K562 (cell line): ENCODE measurements at regions not wholly inside any gene's neighbourhood (a gene's known extent, or its start where the extent isn't known, plus 50 kb on each side); places are given as distances from the start of the nearest gene placed in this dataset.

ENCODE experiments used
- ZNF217 ChIP-seq: sonication (generic); formaldehyde crosslinking; IDR thresholded peaks from 2 replicates; pipeline ENCODE4 v1.8.0; 2022; ENCODE audit warnings: mild to moderate bottlenecking, missing genetic modification reagents
- ZNF407 ChIP-seq: fragments of 450-650 bp; IDR thresholded peaks from 2 replicates; pipeline ENCODE4 v1.6.1; 2016; ENCODE audit warnings: low read depth
- TF ChIP-seq, protein P1 (sequence below): sonication (generic); formaldehyde crosslinking; IDR thresholded peaks from 2 replicates; pipeline ENCODE4 v1.8.1; 2023; ENCODE audit warnings: mild to moderate bottlenecking, missing genetic modification reagents

DNA sequence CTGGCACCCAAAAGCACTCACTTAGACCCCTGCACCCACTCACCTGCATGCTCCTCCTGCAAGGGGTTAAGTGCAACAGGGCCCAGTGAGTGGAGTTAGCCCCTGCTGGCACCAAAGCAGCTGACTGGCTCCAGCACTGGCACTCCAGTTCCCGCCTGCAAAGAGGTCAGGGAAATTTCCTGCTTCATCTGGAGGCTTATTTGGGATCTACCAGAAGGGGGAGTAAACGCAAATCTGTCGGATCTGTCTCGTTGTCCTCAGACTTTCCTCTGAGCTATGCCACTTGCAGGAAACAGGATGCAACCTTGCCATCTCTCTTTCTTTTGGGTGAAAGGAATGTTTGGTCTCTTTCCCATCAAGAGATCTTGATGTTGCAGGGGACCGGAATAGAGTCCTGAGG, 435.6 kb downstream of the PCDH10 start (continued):
- TF ChIP-seq ZNF407 (no peak), ZNF217 (CRISPR knock-in tag) (no peak)
- TF ChIP-seq, protein P1, sequence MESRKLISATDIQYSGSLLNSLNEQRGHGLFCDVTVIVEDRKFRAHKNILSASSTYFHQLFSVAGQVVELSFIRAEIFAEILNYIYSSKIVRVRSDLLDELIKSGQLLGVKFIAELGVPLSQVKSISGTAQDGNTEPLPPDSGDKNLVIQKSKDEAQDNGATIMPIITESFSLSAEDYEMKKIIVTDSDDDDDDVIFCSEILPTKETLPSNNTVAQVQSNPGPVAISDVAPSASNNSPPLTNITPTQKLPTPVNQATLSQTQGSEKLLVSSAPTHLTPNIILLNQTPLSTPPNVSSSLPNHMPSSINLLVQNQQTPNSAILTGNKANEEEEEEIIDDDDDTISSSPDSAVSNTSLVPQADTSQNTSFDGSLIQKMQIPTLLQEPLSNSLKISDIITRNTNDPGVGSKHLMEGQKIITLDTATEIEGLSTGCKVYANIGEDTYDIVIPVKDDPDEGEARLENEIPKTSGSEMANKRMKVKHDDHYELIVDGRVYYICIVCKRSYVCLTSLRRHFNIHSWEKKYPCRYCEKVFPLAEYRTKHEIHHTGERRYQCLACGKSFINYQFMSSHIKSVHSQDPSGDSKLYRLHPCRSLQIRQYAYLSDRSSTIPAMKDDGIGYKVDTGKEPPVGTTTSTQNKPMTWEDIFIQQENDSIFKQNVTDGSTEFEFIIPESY (CRISPR knock-in tag), result no peak
